H4 (cell line): ENCODE measurements at regions not wholly inside any gene's neighbourhood (a gene's known extent, or its start where the extent isn't known, plus 50 kb on each side); places are given as distances from the start of the nearest gene placed in this dataset.
"Not testable (repeated sequence)": the region's sequence is repeated elsewhere in the genome, so short reads cannot be mapped to it uniquely, and the experiment has no call there.

ENCODE experiments used
- DNase-seq: peaks from one replicate; pipeline ENCODE4 v3.0.0-alpha.2; 2015; ENCODE audit warnings: low spot score

- DNase-seq: no peak
Measured at GRCh38 chr1:55825461-55825860, 610.3 kb upstream of the USP24 start.

GRCh38 chr1:55824251-55824640 lies 609.1 kb upstream of the USP24 start:
- DNase-seq: no peak

- DNase-seq: no peak
Measured at GRCh38 chr1:55823541-55824250, 608.5 kb upstream of the USP24 start.

GRCh38 chr1:55822891-55823290 lies 607.7 kb upstream of the USP24 start:
- no peak for DNase-seq

- no peak for DNase-seq
Measured at GRCh38 chr1:55821234-55821633, 606.1 kb upstream of the USP24 start.

GRCh38 chr1:55820501-55820900 lies 605.3 kb upstream of the USP24 start:
- no peak for DNase-seq

- DNase-seq: no peak
Measured at GRCh38 chr1:55819011-55819410, 603.8 kb upstream of the USP24 start.

GRCh38 chr1:55816456-55817426 lies 601.6 kb upstream of the USP24 start:
- peak; percentile 31 for DNase-seq

- DNase-seq: no peak
Measured at GRCh38 chr1:55815745-55816455, 600.7 kb upstream of the USP24 start.

- DNase-seq: no peak
Measured at GRCh38 chr1:55814967-55815366, 599.8 kb upstream of the USP24 start.

GRCh38 chr1:55813618-55814017 lies 598.5 kb upstream of the USP24 start:
- DNase-seq: no peak

- no peak for DNase-seq
Measured at GRCh38 chr1:55812281-55812680, 597.1 kb upstream of the USP24 start.

GRCh38 chr1:55808263-55808662 lies 593.1 kb upstream of the USP24 start:
- DNase-seq: no peak

GRCh38 chr1:55803429-55803828 lies 588.3 kb upstream of the USP24 start:
- DNase-seq: no peak

- no peak for DNase-seq
Measured at GRCh38 chr1:55801481-55801880, 586.3 kb upstream of the USP24 start.

- no peak for DNase-seq
Measured at GRCh38 chr1:55800503-55800902, 585.3 kb upstream of the USP24 start.

GRCh38 chr1:55793856-55794255 lies 578.7 kb upstream of the USP24 start:
- DNase-seq: no peak

GRCh38 chr1:55792870-55793269 lies 577.7 kb upstream of the USP24 start:
- DNase-seq: no peak

GRCh38 chr1:55789466-55789865 lies 574.3 kb upstream of the USP24 start:
- no peak for DNase-seq

- DNase-seq: no peak
Measured at GRCh38 chr1:55786396-55786795, 571.2 kb upstream of the USP24 start.

- DNase-seq: not testable (repeated sequence)
Measured at GRCh38 chr1:55784941-55785450, 569.8 kb upstream of the USP24 start.

GRCh38 chr1:55781944-55782482 lies 566.8 kb upstream of the USP24 start:
- peak; percentile 40 for DNase-seq
